Nephron (organoid): ENCODE measurements at regions not wholly inside any gene's neighbourhood (a gene's known extent, or its start where the extent isn't known, plus 50 kb on each side); places are given as distances from the start of the nearest gene placed in this dataset.

Experiments used
- H3K27ac Mint-ChIP-seq, 3 experiments: 2 replicates each; pipeline ENCODE4 v1.8.0; 2020; ENCODE audit warnings: mixed read lengths in 3 of 3, mild to moderate bottlenecking in 2 of 3, moderate library complexity in 1 of 3
- H3K27me3 Mint-ChIP-seq: 2 replicates; pipeline ENCODE4 v1.8.0; 2021; ENCODE audit warnings: low read depth, mild to moderate bottlenecking, moderate library complexity, mixed read lengths
- H3K36me3 Mint-ChIP-seq: 2 replicates; pipeline ENCODE4 v1.8.0; 2020; ENCODE audit warnings: low read depth, mixed read lengths
- H3K4me1 Mint-ChIP-seq: 2 replicates; pipeline ENCODE4 v1.8.0; 2020; ENCODE audit warnings: mixed read lengths
- H3K4me3 Mint-ChIP-seq, 3 experiments: 2 replicates each; pipeline ENCODE4 v1.8.0; 2020; ENCODE audit warnings: mild to moderate bottlenecking in 3 of 3, mixed read lengths in 3 of 3, moderate library complexity in 2 of 3
- H3K9me3 Mint-ChIP-seq: 2 replicates; pipeline ENCODE4 v1.8.0; 2020; ENCODE audit warnings: mixed read lengths
- TF ChIP-seq, protein P1 (sequence below), 3 experiments: fragments of 200-600 bp; sonication (generic); IDR thresholded peaks; one replicate each; pipeline ENCODE4 v1.5.0; 2021; ENCODE audit warnings: antibody characterized with exemption in 3 of 3; ENCODE audit not compliant: unreplicated experiment in 3 of 3

DNA sequence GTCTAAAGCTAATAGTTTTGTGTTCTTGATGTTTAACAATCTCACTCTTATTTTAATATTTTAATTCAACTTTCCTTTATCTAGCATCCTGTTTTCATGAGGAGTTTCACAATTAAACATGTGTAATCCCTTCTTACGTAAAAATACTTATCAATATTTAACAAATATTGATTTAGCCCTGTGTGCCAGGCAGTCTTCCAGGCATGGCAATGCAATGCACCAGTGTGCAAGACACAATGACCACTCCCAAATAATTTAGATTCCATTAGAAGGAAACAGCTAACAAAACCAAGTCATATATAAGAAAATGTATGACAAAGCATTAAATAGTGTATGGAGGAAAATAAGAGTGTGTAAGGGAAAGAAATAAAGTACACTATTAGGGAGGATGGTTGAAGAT lies 627.1 kb upstream of the ARPP21 start:
- no peak overlapping the region for H3K27ac Mint-ChIP-seq
- no peaks in the 10 kb centered on the region for H3K4me1 Mint-ChIP-seq
- H3K36me3 Mint-ChIP-seq = no peaks in the 10 kb centered on the region
- H3K27me3 Mint-ChIP-seq = no peaks in the 10 kb centered on the region
- TF ChIP-seq, protein P1, sequence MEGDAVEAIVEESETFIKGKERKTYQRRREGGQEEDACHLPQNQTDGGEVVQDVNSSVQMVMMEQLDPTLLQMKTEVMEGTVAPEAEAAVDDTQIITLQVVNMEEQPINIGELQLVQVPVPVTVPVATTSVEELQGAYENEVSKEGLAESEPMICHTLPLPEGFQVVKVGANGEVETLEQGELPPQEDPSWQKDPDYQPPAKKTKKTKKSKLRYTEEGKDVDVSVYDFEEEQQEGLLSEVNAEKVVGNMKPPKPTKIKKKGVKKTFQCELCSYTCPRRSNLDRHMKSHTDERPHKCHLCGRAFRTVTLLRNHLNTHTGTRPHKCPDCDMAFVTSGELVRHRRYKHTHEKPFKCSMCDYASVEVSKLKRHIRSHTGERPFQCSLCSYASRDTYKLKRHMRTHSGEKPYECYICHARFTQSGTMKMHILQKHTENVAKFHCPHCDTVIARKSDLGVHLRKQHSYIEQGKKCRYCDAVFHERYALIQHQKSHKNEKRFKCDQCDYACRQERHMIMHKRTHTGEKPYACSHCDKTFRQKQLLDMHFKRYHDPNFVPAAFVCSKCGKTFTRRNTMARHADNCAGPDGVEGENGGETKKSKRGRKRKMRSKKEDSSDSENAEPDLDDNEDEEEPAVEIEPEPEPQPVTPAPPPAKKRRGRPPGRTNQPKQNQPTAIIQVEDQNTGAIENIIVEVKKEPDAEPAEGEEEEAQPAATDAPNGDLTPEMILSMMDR (IDR thresholded peaks at IDR 0.05; ENCODE audit: unreplicated experiment in 3 of 3) = no peak
- H3K4me3 Mint-ChIP-seq = no peak overlapping the region
- no peaks in the 10 kb centered on the region for H3K9me3 Mint-ChIP-seq

DNA sequence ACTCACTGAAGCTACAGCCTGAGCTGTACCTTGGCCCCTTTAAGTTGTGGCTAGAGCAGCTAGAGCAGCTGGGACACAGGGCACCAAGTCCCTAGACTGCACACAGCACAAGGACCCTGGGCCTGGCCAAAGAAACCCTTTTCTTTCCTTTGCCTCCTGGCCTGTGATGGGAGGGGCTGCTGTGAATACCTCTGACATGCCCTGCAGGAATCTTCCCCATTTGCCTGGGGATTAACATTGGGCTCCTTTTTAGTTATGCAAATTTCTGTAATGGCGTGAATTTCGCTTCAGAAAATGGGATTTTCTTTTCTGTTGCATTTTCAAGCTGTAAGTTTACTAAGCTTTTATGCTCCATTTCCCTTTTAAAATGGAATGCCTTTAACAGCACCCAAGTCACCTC lies 611.2 kb upstream of the ARPP21 start:
- H3K36me3 Mint-ChIP-seq = no peaks in the 10 kb centered on the region
- H3K27me3 Mint-ChIP-seq = no peaks in the 10 kb centered on the region
- no peak overlapping the region for H3K4me3 Mint-ChIP-seq
- TF ChIP-seq, protein P1 (IDR thresholded peaks at IDR 0.05; ENCODE audit: unreplicated experiment in 3 of 3) = no peak
- peaks cover 36% of the 10 kb centered on the region for H3K9me3 Mint-ChIP-seq
- H3K27ac Mint-ChIP-seq = no peak overlapping the region
- H3K4me1 Mint-ChIP-seq = no peaks in the 10 kb centered on the region

DNA sequence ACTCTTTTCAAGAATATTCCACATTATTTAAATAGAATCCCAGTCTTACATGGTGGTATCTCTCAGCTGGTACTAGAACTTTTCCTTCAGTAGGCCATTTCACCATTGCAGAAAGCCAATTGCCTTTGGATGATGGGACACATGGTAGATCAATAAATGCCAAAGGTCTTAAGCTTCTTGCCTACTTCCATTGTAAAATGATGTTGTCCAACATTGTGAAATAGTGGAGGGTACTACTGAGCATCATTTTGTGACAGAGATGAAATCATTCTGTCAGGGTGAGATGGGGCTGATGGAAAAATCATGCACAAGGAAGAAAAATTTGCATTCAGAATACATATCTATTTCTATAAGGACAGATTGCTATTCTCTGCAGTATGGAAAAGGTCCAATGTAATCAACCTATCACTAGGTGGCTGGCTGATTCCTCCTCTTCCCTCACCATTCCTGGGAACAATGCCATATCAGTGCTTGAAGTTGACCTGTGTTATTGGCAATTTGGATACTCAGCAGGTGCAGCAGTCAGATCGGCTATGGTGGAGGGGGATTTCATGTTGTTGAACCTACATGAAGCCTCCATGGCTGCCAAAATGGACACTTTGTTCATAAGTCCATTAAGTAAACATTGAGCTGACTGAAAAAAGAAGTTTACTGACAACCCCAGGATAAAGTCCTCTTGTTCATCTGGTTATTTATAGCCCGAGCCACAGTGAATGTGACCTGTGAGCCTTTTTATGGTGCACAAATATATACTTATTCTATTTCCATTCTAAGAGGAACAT lies 596.9 kb upstream of the ARPP21 start:
- Mint-ChIP-seq H3K36me3 (no peaks in the 10 kb centered on the region), H3K4me3 (no peak overlapping the region), H3K4me1 (no peaks in the 10 kb centered on the region), H3K27ac (no peak overlapping the region), H3K9me3 (no peaks in the 10 kb centered on the region), H3K27me3 (no peaks in the 10 kb centered on the region)
- TF ChIP-seq, protein P1 (IDR thresholded peaks at IDR 0.05; ENCODE audit: unreplicated experiment in 3 of 3) = no peak

- Mint-ChIP-seq H3K4me1 (no peaks in the 10 kb centered on the region), H3K36me3 (no peaks in the 10 kb centered on the region), H3K27me3 (no peaks in the 10 kb centered on the region)
These were observed 596.3 kb upstream of the ARPP21 start for GRCh38 chr3:35043040-35043439.

DNA sequence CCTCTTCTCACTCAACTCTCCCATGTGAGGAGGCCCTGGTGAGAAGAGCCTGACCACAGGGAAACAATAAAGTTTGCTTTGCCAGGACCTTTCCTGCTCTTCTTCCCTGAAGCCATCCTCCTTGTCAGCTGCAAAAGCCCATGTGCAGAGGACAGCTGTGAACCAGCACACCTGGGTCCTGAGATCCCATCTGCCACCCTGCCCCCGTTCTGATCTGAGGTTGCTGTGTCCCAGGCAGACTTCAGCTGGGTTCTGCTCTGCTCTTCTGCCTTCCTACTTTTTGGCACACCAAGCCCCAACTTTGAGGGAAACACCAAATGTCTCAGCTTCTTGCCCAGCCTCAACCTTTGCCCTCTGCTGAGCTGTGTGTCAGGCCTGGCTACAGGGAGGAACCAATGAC lies 595.1 kb upstream of the ARPP21 start:
- Mint-ChIP-seq H3K27me3 (no peaks in the 10 kb centered on the region), H3K36me3 (no peaks in the 10 kb centered on the region), H3K27ac (no peak overlapping the region), H3K4me1 (no peaks in the 10 kb centered on the region), H3K9me3 (no peaks in the 10 kb centered on the region), H3K4me3 (no peak overlapping the region)
- TF ChIP-seq, protein P1 (IDR thresholded peaks at IDR 0.05; ENCODE audit: unreplicated experiment in 3 of 3) = no peak

More at GRCh38 chr3:35043040-35043439, 596.3 kb upstream of the ARPP21 start:
- TF ChIP-seq, protein P1 (IDR thresholded peaks at IDR 0.05; ENCODE audit: unreplicated experiment in 3 of 3) = no peak
- no peak overlapping the region for H3K4me3 Mint-ChIP-seq
- H3K27ac Mint-ChIP-seq = no peak overlapping the region
- no peaks in the 10 kb centered on the region for H3K9me3 Mint-ChIP-seq

DNA sequence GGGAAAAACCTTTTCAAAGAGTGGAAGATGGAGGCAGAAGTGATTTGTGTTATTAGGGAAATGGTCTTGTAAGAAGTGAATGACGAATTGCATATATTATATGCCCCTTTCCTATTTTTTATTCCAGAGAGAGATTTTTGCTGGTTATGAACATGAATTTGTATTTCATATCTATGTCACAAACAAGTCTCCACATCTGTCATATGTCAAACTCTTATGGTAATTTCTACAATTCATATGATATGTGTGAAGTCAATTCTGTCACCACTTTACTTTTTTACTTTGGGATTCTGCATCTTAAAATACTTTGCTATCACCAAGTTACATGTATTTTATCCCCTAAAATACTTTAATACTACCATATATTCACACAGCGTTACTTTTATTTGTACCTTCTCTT lies 594.2 kb upstream of the ARPP21 start:
- H3K9me3 Mint-ChIP-seq = no peaks in the 10 kb centered on the region
- no peaks in the 10 kb centered on the region for H3K36me3 Mint-ChIP-seq
- TF ChIP-seq, protein P1 (IDR thresholded peaks at IDR 0.05; ENCODE audit: unreplicated experiment in 3 of 3) = no peak
- H3K27ac Mint-ChIP-seq = no peak overlapping the region
- H3K27me3 Mint-ChIP-seq = no peaks in the 10 kb centered on the region
- no peak overlapping the region for H3K4me3 Mint-ChIP-seq
- no peaks in the 10 kb centered on the region for H3K4me1 Mint-ChIP-seq
